ENCODE measurements at regions not wholly inside any gene's neighbourhood (a gene's known extent, or its start where the extent isn't known, plus 50 kb on each side); places are given as distances from the start of the nearest gene placed in this dataset.
"Not testable (repeated sequence)": the region's sequence is repeated elsewhere in the genome, so short reads cannot be mapped to it uniquely, and the experiment has no call there.

DNA sequence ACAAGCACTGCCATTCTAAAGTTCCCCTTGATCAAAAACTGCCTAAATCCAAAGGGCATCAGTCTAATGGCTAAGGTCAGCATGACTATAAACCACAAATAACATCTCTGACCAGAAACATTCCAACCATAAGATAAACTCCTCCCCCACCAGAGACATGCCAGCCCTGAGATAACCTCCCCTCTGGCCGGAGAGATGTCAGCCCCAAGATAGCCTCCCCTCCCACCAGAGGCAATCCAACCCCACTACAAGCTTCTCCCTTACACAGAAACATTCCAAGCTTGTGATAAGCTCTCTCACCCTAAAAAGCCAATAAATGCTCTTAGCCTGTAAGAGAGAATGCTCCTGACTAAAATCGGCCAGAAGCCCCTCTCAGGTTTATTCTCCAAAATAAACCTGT, 267.0 kb upstream of the POU1F1 start:
- not testable (repeated sequence) for H3K27ac ChIP-seq (ENCODE audit: low read depth in 2 of 2, low read length in 2 of 2); H3K4me3 ChIP-seq (ENCODE audit: low read length in 2 of 2); H3K4me1 ChIP-seq (ENCODE audit: control insufficient read depth in 2 of 2, insufficient read depth in 2 of 2, low read length in 2 of 2); H3K36me3 ChIP-seq (ENCODE audit: control insufficient read depth in 2 of 2, insufficient read depth in 2 of 2, low read length in 2 of 2); H3K27me3 ChIP-seq (ENCODE audit: control insufficient read depth in 2 of 2, insufficient read depth in 2 of 2, low read length in 2 of 2); H3K9me3 ChIP-seq (ENCODE audit: control insufficient read depth in 2 of 2, low read length in 2 of 2); H3K9ac ChIP-seq (ENCODE audit: low read depth in 1 of 2, low read length in 2 of 2)

DNA sequence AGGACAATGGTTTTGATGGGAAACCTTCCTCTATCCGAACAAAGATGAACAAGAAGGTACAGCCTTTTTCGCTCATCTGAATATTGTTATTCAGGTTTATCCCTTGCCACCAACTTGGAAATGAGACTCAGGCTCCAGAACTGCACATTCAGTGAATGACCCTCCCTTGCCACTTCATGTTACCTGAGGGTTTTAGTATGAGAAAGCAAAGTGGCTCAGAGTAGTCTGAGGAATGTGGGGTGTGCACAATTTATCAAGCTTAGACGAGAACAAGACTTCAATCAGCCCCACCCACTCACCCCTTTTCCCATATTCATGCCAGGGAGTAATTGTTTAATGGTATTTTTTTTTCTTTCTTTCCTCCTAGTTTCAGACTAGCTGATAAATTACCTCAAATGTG, 265.3 kb upstream of the POU1F1 start:
- no peaks in the 10 kb centered on the region for H3K27me3 ChIP-seq (ENCODE audit: control insufficient read depth in 2 of 2, insufficient read depth in 2 of 2, low read length in 2 of 2)
- H3K27ac ChIP-seq (ENCODE audit: low read depth in 2 of 2, low read length in 2 of 2) = no peak overlapping the region
- H3K4me1 ChIP-seq (ENCODE audit: control insufficient read depth in 2 of 2, insufficient read depth in 2 of 2, low read length in 2 of 2) = no peaks in the 10 kb centered on the region
- no peaks in the 10 kb centered on the region for H3K9me3 ChIP-seq (ENCODE audit: control insufficient read depth in 2 of 2, low read length in 2 of 2)
- no peaks in the 10 kb centered on the region for H3K36me3 ChIP-seq (ENCODE audit: control insufficient read depth in 2 of 2, insufficient read depth in 2 of 2, low read length in 2 of 2)
- H3K9ac ChIP-seq (ENCODE audit: low read depth in 1 of 2, low read length in 2 of 2) = no peak overlapping the region
- H3K4me3 ChIP-seq (ENCODE audit: low read length in 2 of 2) = no peak overlapping the region

DNA sequence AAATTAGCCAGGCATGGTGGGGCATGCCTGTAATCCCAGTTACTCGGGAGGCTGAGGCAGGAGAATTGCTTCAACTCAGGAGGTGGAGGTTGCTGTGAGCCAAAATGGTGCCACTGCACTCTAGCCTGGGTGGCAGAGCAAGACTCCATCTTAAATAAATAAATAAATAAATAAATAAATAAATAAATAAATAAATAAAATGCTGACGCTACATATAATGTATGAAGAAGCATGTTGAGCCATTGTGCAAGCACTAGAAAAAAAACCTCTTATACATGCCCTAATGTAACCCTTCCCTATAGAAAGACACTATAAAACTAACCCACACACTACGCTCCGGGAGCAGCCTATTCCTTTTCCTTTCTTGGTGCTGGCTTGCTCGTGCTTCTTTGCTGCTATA, 262.3 kb upstream of the POU1F1 start:
- H3K27me3 ChIP-seq (ENCODE audit: control insufficient read depth in 2 of 2, insufficient read depth in 2 of 2, low read length in 2 of 2); H3K27ac ChIP-seq (ENCODE audit: low read depth in 2 of 2, low read length in 2 of 2); H3K36me3 ChIP-seq (ENCODE audit: control insufficient read depth in 2 of 2, insufficient read depth in 2 of 2, low read length in 2 of 2); H3K9ac ChIP-seq (ENCODE audit: low read depth in 1 of 2, low read length in 2 of 2); H3K9me3 ChIP-seq (ENCODE audit: control insufficient read depth in 2 of 2, low read length in 2 of 2); H3K4me3 ChIP-seq (ENCODE audit: low read length in 2 of 2); H3K4me1 ChIP-seq (ENCODE audit: control insufficient read depth in 2 of 2, insufficient read depth in 2 of 2, low read length in 2 of 2): not testable (repeated sequence)

DNA sequence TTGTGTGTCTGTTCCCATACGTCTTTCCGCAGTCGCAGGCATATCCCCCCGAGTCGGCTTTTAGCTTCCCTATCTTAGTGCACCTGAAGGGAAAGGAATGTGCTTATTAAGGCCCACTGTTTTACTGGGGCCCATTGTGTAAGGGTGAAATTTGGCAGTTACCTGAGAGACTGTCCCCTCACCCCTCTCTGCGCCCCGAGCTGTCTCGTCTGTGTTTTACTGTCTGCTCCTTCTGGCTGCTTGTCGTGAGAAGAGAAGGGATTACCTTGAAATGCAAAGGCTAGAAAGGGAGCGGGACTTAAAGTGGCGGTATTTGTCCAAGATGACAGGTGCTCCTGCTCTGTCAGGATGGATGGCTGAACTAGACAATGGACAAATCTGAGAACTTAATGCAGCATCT, 233.0 kb upstream of the POU1F1 start:
- no peak overlapping the region for H3K9ac ChIP-seq (ENCODE audit: low read depth in 1 of 2, low read length in 2 of 2)
- H3K4me3 ChIP-seq (ENCODE audit: low read length in 2 of 2) = no peak overlapping the region
- H3K4me1 ChIP-seq (ENCODE audit: control insufficient read depth in 2 of 2, insufficient read depth in 2 of 2, low read length in 2 of 2) = no peaks in the 10 kb centered on the region
- H3K36me3 ChIP-seq (ENCODE audit: control insufficient read depth in 2 of 2, insufficient read depth in 2 of 2, low read length in 2 of 2) = no peaks in the 10 kb centered on the region
- no peaks in the 10 kb centered on the region for H3K27me3 ChIP-seq (ENCODE audit: control insufficient read depth in 2 of 2, insufficient read depth in 2 of 2, low read length in 2 of 2)
- no peak overlapping the region for H3K27ac ChIP-seq (ENCODE audit: low read depth in 2 of 2, low read length in 2 of 2)
- H3K9me3 ChIP-seq (ENCODE audit: control insufficient read depth in 2 of 2, low read length in 2 of 2) = no peaks in the 10 kb centered on the region

DNA sequence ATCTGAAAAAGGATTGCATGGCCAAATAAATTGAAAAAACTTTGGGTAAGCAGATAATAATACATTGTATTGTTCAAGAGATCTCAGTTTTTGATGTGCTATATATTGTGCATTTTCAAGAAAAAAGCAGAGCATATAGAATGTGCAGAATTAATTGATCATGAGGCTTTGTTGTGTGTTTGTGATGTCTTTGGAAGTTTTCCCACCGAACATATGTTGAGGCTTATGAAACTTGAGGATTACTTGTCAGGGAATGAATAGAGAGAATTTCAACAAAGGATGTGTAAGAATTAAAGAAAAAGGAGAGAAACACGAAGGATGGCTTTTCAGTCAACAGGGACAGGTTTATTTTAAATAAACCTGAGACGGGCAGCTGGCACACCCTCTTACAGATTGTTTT, 232.5 kb upstream of the POU1F1 start:
- Histone ChIP-seq H3K4me3 (ENCODE audit: low read length in 2 of 2) (no peak overlapping the region), H3K4me1 (ENCODE audit: control insufficient read depth in 2 of 2, insufficient read depth in 2 of 2, low read length in 2 of 2) (no peaks in the 10 kb centered on the region), H3K36me3 (ENCODE audit: control insufficient read depth in 2 of 2, insufficient read depth in 2 of 2, low read length in 2 of 2) (no peaks in the 10 kb centered on the region), H3K9me3 (ENCODE audit: control insufficient read depth in 2 of 2, low read length in 2 of 2) (no peaks in the 10 kb centered on the region), H3K27ac (ENCODE audit: low read depth in 2 of 2, low read length in 2 of 2) (no peak overlapping the region), H3K9ac (ENCODE audit: low read depth in 1 of 2, low read length in 2 of 2) (no peak overlapping the region), H3K27me3 (ENCODE audit: control insufficient read depth in 2 of 2, insufficient read depth in 2 of 2, low read length in 2 of 2) (no peaks in the 10 kb centered on the region)

DNA sequence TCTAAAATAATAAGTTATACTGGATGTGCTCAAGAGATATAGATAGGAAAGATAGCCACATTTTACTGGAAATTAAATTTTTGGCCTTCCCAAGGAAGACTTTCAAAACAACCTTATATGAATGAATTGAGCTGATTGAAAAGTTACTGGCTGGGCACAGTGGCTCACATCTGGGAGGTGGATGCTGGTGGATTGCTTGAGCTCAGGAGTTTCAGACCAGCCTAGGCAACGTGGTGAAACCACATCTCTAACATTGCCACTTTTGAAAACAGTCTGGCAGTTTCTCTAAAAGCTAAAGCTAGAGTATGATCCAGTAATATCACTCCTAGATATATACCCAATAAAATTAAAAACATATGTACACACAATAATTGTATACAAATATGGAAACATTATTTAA, 231.4 kb upstream of the POU1F1 start:
- H3K27ac ChIP-seq (ENCODE audit: low read depth in 2 of 2, low read length in 2 of 2) = no peak overlapping the region
- H3K9me3 ChIP-seq (ENCODE audit: control insufficient read depth in 2 of 2, low read length in 2 of 2) = no peaks in the 10 kb centered on the region
- H3K9ac ChIP-seq (ENCODE audit: low read depth in 1 of 2, low read length in 2 of 2) = no peak overlapping the region
- H3K4me3 ChIP-seq (ENCODE audit: low read length in 2 of 2) = no peak overlapping the region
- no peaks in the 10 kb centered on the region for H3K4me1 ChIP-seq (ENCODE audit: control insufficient read depth in 2 of 2, insufficient read depth in 2 of 2, low read length in 2 of 2)
- no peaks in the 10 kb centered on the region for H3K27me3 ChIP-seq (ENCODE audit: control insufficient read depth in 2 of 2, insufficient read depth in 2 of 2, low read length in 2 of 2)
- H3K36me3 ChIP-seq (ENCODE audit: control insufficient read depth in 2 of 2, insufficient read depth in 2 of 2, low read length in 2 of 2) = no peaks in the 10 kb centered on the region

DNA sequence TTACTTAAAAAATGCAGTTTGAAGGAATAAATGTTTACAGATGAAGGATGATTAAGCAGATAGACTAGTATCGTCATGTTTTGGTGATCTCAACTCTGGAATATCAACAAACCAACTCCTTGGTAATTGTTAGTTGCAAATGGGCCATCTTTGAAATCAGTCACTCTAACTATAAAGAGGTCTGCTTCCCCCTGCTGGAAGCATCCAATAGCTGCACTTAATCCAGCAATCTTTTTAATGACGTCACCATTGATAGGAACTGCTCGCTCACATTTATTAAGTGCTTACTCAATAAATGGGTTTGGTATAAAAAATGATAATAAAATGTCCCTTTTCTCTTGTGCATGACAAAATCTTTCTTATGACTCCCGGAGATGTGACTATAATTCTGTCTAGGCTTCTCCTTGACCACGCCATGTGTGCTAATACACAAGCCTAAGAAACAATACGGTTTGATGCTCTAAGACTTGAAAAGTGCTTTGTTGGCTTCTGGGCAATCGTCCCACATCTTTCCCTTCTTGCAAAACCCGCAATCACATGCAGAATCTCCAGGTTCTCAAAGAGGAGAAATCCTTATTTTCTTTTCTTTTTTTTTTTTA, 227.6 kb upstream of the POU1F1 start:
- H3K36me3 ChIP-seq (ENCODE audit: control insufficient read depth in 2 of 2, insufficient read depth in 2 of 2, low read length in 2 of 2) = no peaks in the 10 kb centered on the region
- no peak overlapping the region for H3K27ac ChIP-seq (ENCODE audit: low read depth in 2 of 2, low read length in 2 of 2)
- H3K27me3 ChIP-seq (ENCODE audit: control insufficient read depth in 2 of 2, insufficient read depth in 2 of 2, low read length in 2 of 2) = no peaks in the 10 kb centered on the region
- H3K4me1 ChIP-seq (ENCODE audit: control insufficient read depth in 2 of 2, insufficient read depth in 2 of 2, low read length in 2 of 2) = no peaks in the 10 kb centered on the region
- H3K9ac ChIP-seq (ENCODE audit: low read depth in 1 of 2, low read length in 2 of 2) = no peak overlapping the region
- no peak overlapping the region for H3K4me3 ChIP-seq (ENCODE audit: low read length in 2 of 2)
- H3K9me3 ChIP-seq (ENCODE audit: control insufficient read depth in 2 of 2, low read length in 2 of 2) = no peaks in the 10 kb centered on the region

DNA sequence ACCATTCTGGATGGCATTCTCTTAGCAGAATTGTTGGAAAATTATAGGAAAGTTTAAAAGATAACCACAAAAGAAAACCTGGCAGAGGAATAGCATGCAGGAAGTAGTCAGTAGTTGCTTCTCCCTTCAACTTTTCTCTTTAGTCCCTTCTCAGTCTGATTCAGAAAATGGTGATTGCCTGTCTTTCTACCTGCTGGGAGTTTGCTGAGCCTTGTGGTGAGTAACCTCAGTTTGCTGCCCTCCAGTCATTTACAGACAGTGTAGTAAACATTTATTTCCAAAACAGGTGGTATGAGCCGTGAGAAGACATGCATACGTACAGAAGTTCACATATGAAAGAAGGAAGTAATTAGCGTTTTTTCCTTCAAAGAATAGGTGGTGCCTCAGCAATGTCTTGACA, 224.7 kb upstream of the POU1F1 start:
- Histone ChIP-seq H3K4me3 (ENCODE audit: low read length in 2 of 2) (no peak overlapping the region), H3K27me3 (ENCODE audit: control insufficient read depth in 2 of 2, insufficient read depth in 2 of 2, low read length in 2 of 2) (no peaks in the 10 kb centered on the region), H3K36me3 (ENCODE audit: control insufficient read depth in 2 of 2, insufficient read depth in 2 of 2, low read length in 2 of 2) (no peaks in the 10 kb centered on the region), H3K9ac (ENCODE audit: low read depth in 1 of 2, low read length in 2 of 2) (no peak overlapping the region), H3K27ac (ENCODE audit: low read depth in 2 of 2, low read length in 2 of 2) (no peak overlapping the region), H3K9me3 (ENCODE audit: control insufficient read depth in 2 of 2, low read length in 2 of 2) (no peaks in the 10 kb centered on the region), H3K4me1 (ENCODE audit: control insufficient read depth in 2 of 2, insufficient read depth in 2 of 2, low read length in 2 of 2) (no peaks in the 10 kb centered on the region)

DNA sequence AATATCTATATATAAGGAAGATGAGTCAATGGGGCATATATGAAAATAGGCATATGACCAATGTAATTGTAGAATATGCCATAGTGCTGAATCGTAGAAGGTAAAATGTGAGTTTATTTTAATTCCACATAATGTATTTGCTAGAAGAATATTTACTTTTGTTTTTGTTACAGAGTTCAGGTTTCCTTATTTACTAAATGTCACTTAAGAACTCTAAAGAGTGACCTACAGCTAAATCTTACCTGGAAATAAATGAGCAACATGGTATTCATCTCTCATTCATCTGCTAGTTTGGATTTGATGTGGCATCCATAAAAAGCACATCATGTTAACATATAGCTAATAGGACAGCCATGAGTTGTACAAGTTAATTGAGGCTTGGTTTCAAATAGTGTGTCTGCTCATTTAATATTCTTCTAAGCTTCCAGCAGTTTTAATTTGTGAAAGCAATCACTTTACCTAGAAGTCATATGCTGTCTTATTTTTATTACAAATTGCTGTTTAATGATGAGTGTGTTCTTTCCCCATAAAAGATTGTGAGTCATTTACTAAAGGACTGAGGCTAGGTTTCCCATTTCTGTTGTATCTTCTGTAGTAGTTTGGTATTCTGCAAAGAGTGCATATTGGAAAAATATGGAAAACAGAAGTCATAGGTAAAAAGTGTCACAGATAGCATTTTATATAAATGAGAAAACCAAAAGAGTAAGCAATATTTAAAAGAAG, 222.1 kb upstream of the POU1F1 start:
- no peak overlapping the region for H3K27ac ChIP-seq (ENCODE audit: low read depth in 2 of 2, low read length in 2 of 2)

DNA sequence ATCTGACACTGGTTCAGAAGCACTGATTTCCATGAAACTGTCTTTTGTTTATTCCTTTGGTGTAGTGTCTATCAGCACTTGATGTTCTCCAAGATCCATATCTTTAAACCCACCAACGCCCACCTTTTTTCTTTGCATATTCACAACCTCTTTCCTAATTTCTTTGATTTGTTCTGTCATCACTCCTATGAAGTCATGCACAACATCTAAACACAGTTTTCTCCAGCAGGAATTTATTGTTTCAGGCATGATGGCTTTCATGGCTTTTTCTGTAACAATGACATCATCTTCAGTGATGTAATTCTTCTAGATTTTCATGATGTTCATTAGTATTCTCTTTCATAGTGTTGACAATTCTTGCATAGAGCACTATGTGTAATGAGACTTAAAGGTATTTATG, 219.6 kb upstream of the POU1F1 start:
- no peak overlapping the region for H3K27ac ChIP-seq (ENCODE audit: low read depth in 2 of 2, low read length in 2 of 2)
- H3K9ac ChIP-seq (ENCODE audit: low read depth in 1 of 2, low read length in 2 of 2) = no peak overlapping the region
- H3K9me3 ChIP-seq (ENCODE audit: control insufficient read depth in 2 of 2, low read length in 2 of 2) = no peaks in the 10 kb centered on the region
- no peaks in the 10 kb centered on the region for H3K27me3 ChIP-seq (ENCODE audit: control insufficient read depth in 2 of 2, insufficient read depth in 2 of 2, low read length in 2 of 2)
- no peaks in the 10 kb centered on the region for H3K4me1 ChIP-seq (ENCODE audit: control insufficient read depth in 2 of 2, insufficient read depth in 2 of 2, low read length in 2 of 2)
- H3K36me3 ChIP-seq (ENCODE audit: control insufficient read depth in 2 of 2, insufficient read depth in 2 of 2, low read length in 2 of 2) = no peaks in the 10 kb centered on the region
- no peak overlapping the region for H3K4me3 ChIP-seq (ENCODE audit: low read length in 2 of 2)

More for the DNA sequence above, 222.1 kb upstream of the POU1F1 start:
- H3K9me3 ChIP-seq (ENCODE audit: control insufficient read depth in 2 of 2, low read length in 2 of 2) = no peaks in the 10 kb centered on the region
- H3K4me3 ChIP-seq (ENCODE audit: low read length in 2 of 2) = no peak overlapping the region
- H3K4me1 ChIP-seq (ENCODE audit: control insufficient read depth in 2 of 2, insufficient read depth in 2 of 2, low read length in 2 of 2) = no peaks in the 10 kb centered on the region
- no peaks in the 10 kb centered on the region for H3K27me3 ChIP-seq (ENCODE audit: control insufficient read depth in 2 of 2, insufficient read depth in 2 of 2, low read length in 2 of 2)
- no peak overlapping the region for H3K9ac ChIP-seq (ENCODE audit: low read depth in 1 of 2, low read length in 2 of 2)
- H3K36me3 ChIP-seq (ENCODE audit: control insufficient read depth in 2 of 2, insufficient read depth in 2 of 2, low read length in 2 of 2) = no peaks in the 10 kb centered on the region
